ENCODE measurements at regions not wholly inside any gene's neighbourhood (a gene's known extent, or its start where the extent isn't known, plus 50 kb on each side); places are given as distances from the start of the nearest gene placed in this dataset.
"Not testable (repeated sequence)": the region's sequence is repeated elsewhere in the genome, so short reads cannot be mapped to it uniquely, and the experiment has no call there.

- H3K9me3 Mint-ChIP-seq (ENCODE audit: low read depth), result peaks cover 27% of the 10 kb centered on the region
- H3K27ac Mint-ChIP-seq, result no peak overlapping the region
- DNase-seq (no peak), ATAC-seq (no peak)
- ChIA-PET CTCF (interaction anchor here (1.0 kb wide), 1 partner anchor 70 kb away, joined by 4 read pairs; no protein-coding TSS in a partner anchor), POLR2A (no interaction called here)
- H3K4me3 Mint-ChIP-seq, result no peak overlapping the region
- intact Hi-C loops (cut with DNase I, micrococcal nuclease), result no loop called here
- peaks cover 5% of the 10 kb centered on the region for H3K36me3 Mint-ChIP-seq (ENCODE audit: low read depth)
- no peaks in the 10 kb centered on the region for H3K27me3 Mint-ChIP-seq
- H3K4me1 Mint-ChIP-seq, result peaks cover 11% of the 10 kb centered on the region
These were observed 77.8 kb upstream of the TAB2 start for GRCh38 chr6:149239573-149240209.

GRCh38 chr6:149242883-149243282 is 74.6 kb upstream of the TAB2 start:
- ATAC-seq (no peak), DNase-seq (no peak)
- H3K27me3 Mint-ChIP-seq, result no peaks in the 10 kb centered on the region
- H3K9me3 Mint-ChIP-seq (ENCODE audit: low read depth), result peaks cover 23% of the 10 kb centered on the region
- intact Hi-C loops (cut with DNase I, micrococcal nuclease), result no loop called here
- no peak overlapping the region for H3K4me3 Mint-ChIP-seq
- no peak overlapping the region for H3K27ac Mint-ChIP-seq
- ChIA-PET POLR2A (no interaction called here), CTCF (no interaction called here)
- peaks cover 5% of the 10 kb centered on the region for H3K36me3 Mint-ChIP-seq (ENCODE audit: low read depth)
- H3K4me1 Mint-ChIP-seq, result peaks cover 5% of the 10 kb centered on the region

- H3K27me3 Mint-ChIP-seq, result no peaks in the 10 kb centered on the region
- peaks cover 16% of the 10 kb centered on the region for H3K4me1 Mint-ChIP-seq
- intact Hi-C loops (cut with DNase I, micrococcal nuclease), result no loop called here
- POLR2A ChIA-PET, result no interaction called here
- H3K9me3 Mint-ChIP-seq (ENCODE audit: low read depth), result peaks cover 12% of the 10 kb centered on the region
- CTCF ChIA-PET, result interaction anchor here (0.5 to 0.8 kb wide), 2 partner anchors 10 to 25 kb away, joined by 3 read pairs; no protein-coding TSS in a partner anchor
- no peak overlapping the region for H3K27ac Mint-ChIP-seq
- DNase-seq (no peak), ATAC-seq (no peak)
- no peak overlapping the region for H3K4me3 Mint-ChIP-seq
- peaks cover 3% of the 10 kb centered on the region for H3K36me3 Mint-ChIP-seq (ENCODE audit: low read depth)
These were observed 73.4 kb upstream of the TAB2 start for GRCh38 chr6:149244105-149244504.

- Mint-ChIP-seq H3K27me3 (no peaks in the 10 kb centered on the region), H3K9me3 (ENCODE audit: low read depth) (peaks cover 6% of the 10 kb centered on the region), H3K36me3 (ENCODE audit: low read depth) (peaks cover 1% of the 10 kb centered on the region), H3K27ac (no peak overlapping the region), H3K4me3 (no peak overlapping the region), H3K4me1 (peaks cover 24% of the 10 kb centered on the region)
- DNase-seq (no peak), ATAC-seq (no peak)
- intact Hi-C loops (cut with DNase I, micrococcal nuclease), result no loop called here
- POLR2A ChIA-PET, result no interaction called here
- CTCF ChIA-PET, result interaction anchor here (0.7 kb wide), 1 partner anchor 14 kb away, joined by 3 read pairs; no protein-coding TSS in a partner anchor
These were observed 70.7 kb upstream of the TAB2 start for GRCh38 chr6:149246691-149247384.

- Mint-ChIP-seq H3K27ac (no peak overlapping the region), H3K36me3 (ENCODE audit: low read depth) (no peaks in the 10 kb centered on the region), H3K4me3 (no peak overlapping the region), H3K9me3 (ENCODE audit: low read depth) (peaks cover 3% of the 10 kb centered on the region), H3K27me3 (no peaks in the 10 kb centered on the region), H3K4me1 (peaks cover 24% of the 10 kb centered on the region)
- ChIA-PET CTCF (interaction anchor here (0.6 to 0.7 kb wide), 2 partner anchors 11 to 13 kb away, joined by 3 read pairs; no protein-coding TSS in a partner anchor), POLR2A (no interaction called here)
- ATAC-seq (no peak), DNase-seq (no peak)
- intact Hi-C loops (cut with DNase I, micrococcal nuclease), result no loop called here
These were observed 70.1 kb upstream of the TAB2 start for GRCh38 chr6:149247385-149247763.

GRCh38 chr6:149248263-149248662 is 69.2 kb upstream of the TAB2 start:
- ATAC-seq; DNase-seq; H3K27ac Mint-ChIP-seq; H3K36me3 Mint-ChIP-seq (ENCODE audit: low read depth); POLR2A ChIA-PET; intact Hi-C loops (cut with DNase I, micrococcal nuclease); H3K9me3 Mint-ChIP-seq (ENCODE audit: low read depth); H3K4me3 Mint-ChIP-seq; CTCF ChIA-PET; H3K27me3 Mint-ChIP-seq: not testable (repeated sequence)
- H3K4me1 Mint-ChIP-seq, result peaks cover 24% of the 10 kb centered on the region

GRCh38 chr6:149248693-149249369 is 68.7 kb upstream of the TAB2 start:
- H3K36me3 Mint-ChIP-seq (ENCODE audit: low read depth), result no peaks in the 10 kb centered on the region
- no peak overlapping the region for H3K4me3 Mint-ChIP-seq
- no peaks in the 10 kb centered on the region for H3K27me3 Mint-ChIP-seq
- DNase-seq, result peak; percentile 33
- peaks cover 6% of the 10 kb centered on the region for H3K9me3 Mint-ChIP-seq (ENCODE audit: low read depth)
- H3K4me1 Mint-ChIP-seq, result peaks cover 24% of the 10 kb centered on the region
- ATAC-seq, result peak; percentile 55
- intact Hi-C loops (cut with DNase I, micrococcal nuclease), result no loop called here
- POLR2A ChIA-PET, result no interaction called here
- CTCF ChIA-PET, result interaction anchor here (0.9 kb wide), 1 partner anchor 8 kb away, joined by 4 read pairs; no protein-coding TSS in a partner anchor
- H3K27ac Mint-ChIP-seq, result no peak overlapping the region

GRCh38 chr6:149249370-149250357 is 67.8 kb upstream of the TAB2 start:
- Mint-ChIP-seq H3K9me3 (ENCODE audit: low read depth) (peaks cover 3% of the 10 kb centered on the region), H3K4me3 (no peak overlapping the region), H3K27ac (no peak overlapping the region), H3K36me3 (ENCODE audit: low read depth) (no peaks in the 10 kb centered on the region), H3K4me1 (peaks cover 24% of the 10 kb centered on the region), H3K27me3 (no peaks in the 10 kb centered on the region)
- POLR2A ChIA-PET, result no interaction called here
- no peak for ATAC-seq
- DNase-seq, result no peak
- intact Hi-C loops (cut with DNase I, micrococcal nuclease), result no loop called here
- CTCF ChIA-PET, result interaction anchor here (0.9 kb wide), 1 partner anchor 9 kb away, joined by 4 read pairs; no protein-coding TSS in a partner anchor

- H3K9me3 Mint-ChIP-seq (ENCODE audit: low read depth), result peaks cover 3% of the 10 kb centered on the region
- peaks cover 24% of the 10 kb centered on the region for H3K4me1 Mint-ChIP-seq
- H3K4me3 Mint-ChIP-seq, result no peak overlapping the region
- ChIA-PET CTCF (interaction anchor here (0.6 to 1.1 kb wide), 4 partner anchors 28 to 1724 kb away, joined by 3 to 4 read pairs (median 4); no protein-coding TSS in a partner anchor), POLR2A (no interaction called here)
- intact Hi-C loops (cut with DNase I, micrococcal nuclease), result no loop called here
- no peak overlapping the region for H3K27ac Mint-ChIP-seq
- H3K27me3 Mint-ChIP-seq, result no peaks in the 10 kb centered on the region
- no peaks in the 10 kb centered on the region for H3K36me3 Mint-ChIP-seq (ENCODE audit: low read depth)
- ATAC-seq, result no peak
- no peak for DNase-seq
These were observed 66.6 kb upstream of the TAB2 start for GRCh38 chr6:149250951-149251350.

GRCh38 chr6:149252622-149253021 is 64.9 kb upstream of the TAB2 start:
- Mint-ChIP-seq H3K4me1 (peaks cover 18% of the 10 kb centered on the region), H3K36me3 (ENCODE audit: low read depth) (no peaks in the 10 kb centered on the region), H3K27me3 (no peaks in the 10 kb centered on the region), H3K9me3 (ENCODE audit: low read depth) (peaks cover 3% of the 10 kb centered on the region), H3K4me3 (no peak overlapping the region), H3K27ac (no peak overlapping the region)
- ATAC-seq, result no peak
- POLR2A ChIA-PET, result no interaction called here
- no peak for DNase-seq
- CTCF ChIA-PET, result no interaction called here
- intact Hi-C loops (cut with DNase I, micrococcal nuclease), result no loop called here

GRCh38 chr6:149254253-149254652 is 63.3 kb upstream of the TAB2 start:
- H3K4me3 Mint-ChIP-seq, result no peak overlapping the region
- no peak for DNase-seq
- ATAC-seq, result no peak
- no peaks in the 10 kb centered on the region for H3K36me3 Mint-ChIP-seq (ENCODE audit: low read depth)
- peaks cover 7% of the 10 kb centered on the region for H3K4me1 Mint-ChIP-seq
- intact Hi-C loops (cut with DNase I, micrococcal nuclease), result no loop called here
- POLR2A ChIA-PET, result no interaction called here
- H3K27me3 Mint-ChIP-seq, result no peaks in the 10 kb centered on the region
- no peak overlapping the region for H3K27ac Mint-ChIP-seq
- peaks cover 3% of the 10 kb centered on the region for H3K9me3 Mint-ChIP-seq (ENCODE audit: low read depth)
- CTCF ChIA-PET, result no interaction called here

Measured in activated CD4-positive, alpha-beta T cell treated with anti-CD3 and anti-CD28 coated beads for 36 hours (primary cell).